Loucy (cell line): ENCODE measurements at regions not wholly inside any gene's neighbourhood (a gene's known extent, or its start where the extent isn't known, plus 50 kb on each side); places are given as distances from the start of the nearest gene placed in this dataset.
A peak's percentile ranks its signal among the peaks of the same experiment; 100 is the strongest.

Experiments
- H2AFZ ChIP-seq: fragments of 200-600 bp; sonication (generic); 2 replicates; pipeline ENCODE4 v1.6.0; 2016; ENCODE audit warnings: antibody characterized with exemption, mild to moderate bottlenecking, low read length, moderate library complexity
- H3F3A ChIP-seq: fragments of 200-600 bp; 2 replicates; pipeline ENCODE4 v1.6.0; 2016; ENCODE audit warnings: antibody characterized with exemption, low read depth, mild to moderate bottlenecking
- H3K27me3 ChIP-seq: fragments of 200-600 bp; sonication (generic); 2 replicates; pipeline ENCODE4 v1.6.1; 2014; ENCODE audit warnings: low read length, mild to moderate bottlenecking; ENCODE audit not compliant: insufficient read depth, poor library complexity, severe bottlenecking
- H3K36me3 ChIP-seq: fragments of 200-600 bp; sonication (generic); 2 replicates; pipeline ENCODE4 v1.6.1; 2016; ENCODE audit warnings: low read length; ENCODE audit not compliant: insufficient read depth
- H3K4me1 ChIP-seq: fragments of 200-600 bp; sonication (generic); 2 replicates; pipeline ENCODE4 v1.5.1; 2014; ENCODE audit warnings: low read length, mild to moderate bottlenecking; ENCODE audit not compliant: insufficient read depth, poor library complexity, severe bottlenecking
- H3K4me2 ChIP-seq: fragments of 200-600 bp; sonication (generic); 2 replicates; pipeline ENCODE4 v1.6.0; 2014; ENCODE audit warnings: antibody characterized with exemption, low read length, low read depth, mild to moderate bottlenecking; ENCODE audit not compliant: poor library complexity, severe bottlenecking
- H3K4me3 ChIP-seq: fragments of 200-600 bp; sonication (generic); 2 replicates; pipeline ENCODE4 v1.5.1; 2014; ENCODE audit warnings: low read length, mild to moderate bottlenecking, mixed read lengths; ENCODE audit not compliant: poor library complexity, severe bottlenecking
- H3K79me2 ChIP-seq: fragments of 200-600 bp; sonication (generic); 2 replicates; pipeline ENCODE4 v1.6.1; 2014; ENCODE audit warnings: low read length; ENCODE audit not compliant: insufficient read depth
- H3K9ac ChIP-seq: fragments of 200-600 bp; sonication (generic); 2 replicates; pipeline ENCODE4 v1.6.0; 2014; ENCODE audit warnings: mild to moderate bottlenecking, low read depth, low read length, moderate library complexity; ENCODE audit not compliant: poor library complexity, severe bottlenecking
- H3K9me2 ChIP-seq: fragments of 200-600 bp; sonication (generic); replicated peaks from 2 replicates; pipeline ENCODE4 v1.6.1; 2016; ENCODE audit warnings: low read depth, low read length, mixed read lengths
- H3K9me3 ChIP-seq: fragments of 200-600 bp; sonication (generic); 2 replicates; pipeline ENCODE4 v1.6.1; 2014; ENCODE audit warnings: mild to moderate bottlenecking, antibody characterized with exemption, low read length, low read depth; ENCODE audit not compliant: insufficient read depth
- H4K20me1 ChIP-seq: fragments of 200-600 bp; sonication (generic); 2 replicates; pipeline ENCODE4 v1.6.0; 2014; ENCODE audit warnings: antibody characterized with exemption, low read length, mild to moderate bottlenecking; ENCODE audit not compliant: insufficient read depth, poor library complexity, severe bottlenecking
- EZH2phosphoT487 ChIP-seq: fragments of 200-600 bp; IDR thresholded peaks from 2 replicates; pipeline ENCODE4 v1.6.1; 2018; ENCODE audit warnings: antibody characterized with exemption, mild to moderate bottlenecking, moderate library complexity, borderline replicate concordance
- TF ChIP-seq, protein P1 (sequence below): fragments of 200-600 bp; sonication (generic); conservative IDR thresholded peaks from 2 replicates; pipeline ENCODE4 v1.5.1; 2014; ENCODE audit warnings: mild to moderate bottlenecking, antibody characterized with exemption, low read length

DNA sequence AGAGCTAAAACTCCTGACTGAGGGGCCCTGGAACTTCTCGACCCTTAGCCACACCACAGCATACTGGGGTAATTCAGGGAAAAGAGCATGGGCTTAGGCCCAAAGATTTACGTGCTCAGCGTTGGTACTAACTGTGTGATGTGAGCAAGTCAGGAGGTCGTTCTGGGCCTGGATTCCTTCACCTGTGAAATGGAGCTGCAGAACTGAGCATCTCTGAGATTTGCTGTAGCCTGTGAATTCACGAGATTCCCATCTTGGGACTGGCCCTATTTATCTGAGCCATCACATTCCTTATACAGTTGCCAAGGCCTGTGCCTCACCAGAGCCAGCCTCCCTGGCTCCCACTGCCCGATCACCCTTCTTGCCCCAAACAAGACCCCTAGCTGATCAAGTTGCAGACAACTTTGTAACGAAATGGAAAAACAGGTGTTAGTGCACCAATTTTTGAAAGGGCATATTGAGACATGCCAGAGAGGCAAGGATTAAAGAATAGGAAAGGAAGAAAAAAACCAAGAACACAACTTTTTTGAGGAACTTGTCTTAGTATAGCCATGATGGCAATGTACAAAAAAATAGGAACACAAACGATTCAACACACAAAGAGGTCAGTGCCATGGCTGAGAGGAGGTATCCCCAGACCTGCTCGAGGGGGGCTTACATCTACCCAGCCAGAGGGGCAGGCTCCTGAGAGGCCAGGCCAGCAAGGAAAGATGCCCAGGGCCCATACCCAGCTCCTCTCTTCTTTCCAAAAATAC lies 323.0 kb upstream of the JARID2 start:
- H3K4me3 ChIP-seq: no peak overlapping the region
- H3K4me2 ChIP-seq: no peak overlapping the region
- no peaks in the 10 kb centered on the region for H3K79me2 ChIP-seq
- H3K27me3 ChIP-seq: no peaks in the 10 kb centered on the region
- no peaks in the 10 kb centered on the region for H4K20me1 ChIP-seq
- 0 out of 2 replicates have a peak overlapping the region, but pooled peaks have one; percentile 27 for H2AFZ ChIP-seq
- H3F3A ChIP-seq: no peaks in the 10 kb centered on the region
- peaks cover 42% of the 10 kb centered on the region for H3K4me1 ChIP-seq
- no peak overlapping the region for H3K9ac ChIP-seq
- H3K9me3 ChIP-seq: no peaks in the 10 kb centered on the region
- TF ChIP-seq EZH2phosphoT487: no peak
- TF ChIP-seq, protein P1, sequence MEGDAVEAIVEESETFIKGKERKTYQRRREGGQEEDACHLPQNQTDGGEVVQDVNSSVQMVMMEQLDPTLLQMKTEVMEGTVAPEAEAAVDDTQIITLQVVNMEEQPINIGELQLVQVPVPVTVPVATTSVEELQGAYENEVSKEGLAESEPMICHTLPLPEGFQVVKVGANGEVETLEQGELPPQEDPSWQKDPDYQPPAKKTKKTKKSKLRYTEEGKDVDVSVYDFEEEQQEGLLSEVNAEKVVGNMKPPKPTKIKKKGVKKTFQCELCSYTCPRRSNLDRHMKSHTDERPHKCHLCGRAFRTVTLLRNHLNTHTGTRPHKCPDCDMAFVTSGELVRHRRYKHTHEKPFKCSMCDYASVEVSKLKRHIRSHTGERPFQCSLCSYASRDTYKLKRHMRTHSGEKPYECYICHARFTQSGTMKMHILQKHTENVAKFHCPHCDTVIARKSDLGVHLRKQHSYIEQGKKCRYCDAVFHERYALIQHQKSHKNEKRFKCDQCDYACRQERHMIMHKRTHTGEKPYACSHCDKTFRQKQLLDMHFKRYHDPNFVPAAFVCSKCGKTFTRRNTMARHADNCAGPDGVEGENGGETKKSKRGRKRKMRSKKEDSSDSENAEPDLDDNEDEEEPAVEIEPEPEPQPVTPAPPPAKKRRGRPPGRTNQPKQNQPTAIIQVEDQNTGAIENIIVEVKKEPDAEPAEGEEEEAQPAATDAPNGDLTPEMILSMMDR: no peak
- no peaks in the 10 kb centered on the region for H3K9me2 ChIP-seq
- no peaks in the 10 kb centered on the region for H3K36me3 ChIP-seq

DNA sequence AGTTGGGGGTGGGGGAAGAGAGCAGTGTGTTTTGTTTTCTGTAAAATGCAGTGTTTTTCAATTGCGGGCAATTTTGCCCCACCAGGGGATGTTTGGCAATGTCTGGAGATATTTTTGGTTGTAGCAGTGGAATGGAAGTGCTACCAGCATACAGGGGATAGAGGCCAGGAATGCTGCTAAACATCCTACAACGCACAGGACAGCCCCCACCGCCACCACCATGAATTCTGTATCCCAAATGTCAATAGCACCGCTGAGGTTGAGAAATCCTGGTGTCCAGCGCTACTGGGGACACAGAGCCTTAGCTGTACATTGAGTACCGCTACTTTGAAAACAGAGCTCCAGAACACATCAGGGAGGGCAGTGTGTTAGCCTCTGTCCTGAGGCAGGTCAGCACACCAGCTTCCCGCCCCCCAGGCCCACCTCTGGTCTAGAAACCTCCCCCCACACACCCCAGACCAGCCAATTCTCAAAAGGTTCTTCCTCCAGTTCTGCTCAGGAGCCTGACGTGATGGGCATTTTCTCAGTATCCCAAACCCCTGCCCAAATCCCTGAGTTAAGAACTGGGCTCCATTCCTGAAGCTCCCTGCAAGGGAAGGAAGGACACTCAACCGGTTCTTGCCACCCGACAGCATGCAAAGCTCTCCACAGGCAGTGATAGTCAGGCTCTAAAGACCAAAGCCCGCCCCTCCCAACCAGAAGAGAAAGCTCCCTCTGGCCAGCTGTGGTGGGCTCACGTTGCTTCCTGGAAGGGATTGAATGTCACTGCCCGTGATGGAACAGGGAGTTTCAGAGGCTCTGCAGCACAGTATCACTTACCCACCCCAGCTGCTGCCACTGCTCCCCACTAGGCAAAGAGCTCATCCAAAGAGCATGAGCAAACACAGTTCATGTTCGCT lies 321.5 kb upstream of the JARID2 start:
- Histone ChIP-seq H3K9me2 (no peaks in the 10 kb centered on the region), H3F3A (no peaks in the 10 kb centered on the region), H3K4me3 (no peak overlapping the region), H3K9ac (peak overlapping the region; percentile 26), H3K27me3 (no peaks in the 10 kb centered on the region), H3K4me2 (no peak overlapping the region), H3K79me2 (no peaks in the 10 kb centered on the region), H3K4me1 (peaks cover 42% of the 10 kb centered on the region), H3K9me3 (no peaks in the 10 kb centered on the region), H2AFZ (no peak overlapping the region), H3K36me3 (no peaks in the 10 kb centered on the region), H4K20me1 (no peaks in the 10 kb centered on the region)
- TF ChIP-seq, protein P1: no peak
- no peak for TF ChIP-seq EZH2phosphoT487

GRCh38 chr6:14925025-14925698 lies 320.7 kb upstream of the JARID2 start:
- H3K9me2 ChIP-seq: no peaks in the 10 kb centered on the region
- no peaks in the 10 kb centered on the region for H3F3A ChIP-seq
- H3K4me1 ChIP-seq: peaks cover 42% of the 10 kb centered on the region
- H3K9me3 ChIP-seq: no peaks in the 10 kb centered on the region
- no peaks in the 10 kb centered on the region for H3K79me2 ChIP-seq
- H3K4me2 ChIP-seq: no peak overlapping the region
- H4K20me1 ChIP-seq: no peaks in the 10 kb centered on the region
- no peak overlapping the region for H3K4me3 ChIP-seq
- no peaks in the 10 kb centered on the region for H3K36me3 ChIP-seq
- H3K9ac ChIP-seq: peak overlapping the region; percentile 26
- H3K27me3 ChIP-seq: no peaks in the 10 kb centered on the region
- TF ChIP-seq, protein P1: no peak
- no peak for TF ChIP-seq EZH2phosphoT487
- no peak overlapping the region for H2AFZ ChIP-seq
